HG02623 (cell line): ENCODE measurements at regions not wholly inside any gene's neighbourhood (a gene's known extent, or its start where the extent isn't known, plus 50 kb on each side); places are given as distances from the start of the nearest gene placed in this dataset.
"Not testable (repeated sequence)": the region's sequence is repeated elsewhere in the genome, so short reads cannot be mapped to it uniquely, and the experiment has no call there.

Experiments used
- ATAC-seq: cut with Tn5 transposase; IDR thresholded peaks from one replicate; pipeline ENCODE4 v1.9.1; 2021; ENCODE audit warnings: moderate library complexity; ENCODE audit not compliant: unreplicated experiment

DNA sequence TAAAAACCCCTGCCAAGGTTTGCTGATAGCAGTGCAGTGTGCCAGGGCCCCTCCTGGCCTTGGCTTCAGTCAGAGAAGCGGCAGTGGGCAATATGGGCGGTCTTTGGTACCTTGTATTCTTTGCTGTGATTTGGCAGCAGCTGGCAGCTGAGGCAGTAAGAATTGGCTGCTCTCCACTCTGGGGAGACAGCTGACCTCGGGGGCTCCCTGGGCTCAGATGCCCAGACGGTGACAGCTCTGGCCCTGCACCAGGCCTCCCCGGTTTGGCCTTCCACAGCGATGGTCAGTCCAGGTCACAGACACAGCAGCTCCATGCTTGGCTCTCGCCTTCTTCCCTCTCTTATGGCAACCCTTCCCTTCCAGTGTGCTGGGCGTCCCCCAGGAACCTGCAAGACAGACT is 330.9 kb downstream of the BCOR start:
- ATAC-seq: no peak

- ATAC-seq: no peak
These were observed 330.3 kb downstream of the BCOR start for GRCh38 chrX:39767446-39767845.

DNA sequence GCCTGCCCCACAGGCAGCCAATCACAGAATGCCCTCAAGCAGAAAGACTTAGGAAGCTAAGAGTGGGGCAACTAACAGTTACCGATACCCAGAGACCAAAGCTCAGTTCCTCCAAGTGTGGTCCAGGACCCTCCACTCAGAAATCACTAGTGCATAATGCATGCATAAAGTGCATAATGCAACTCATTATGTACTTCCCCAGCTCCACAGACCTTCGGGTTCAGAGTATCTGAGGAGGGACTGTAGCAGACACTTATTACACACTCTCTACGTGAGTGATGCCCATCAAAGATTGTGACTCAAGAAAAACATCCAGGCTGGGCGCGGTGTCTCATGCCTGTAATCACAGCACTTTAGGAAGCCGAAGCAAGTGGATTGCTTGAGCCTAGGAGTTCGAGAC is 328.0 kb downstream of the BCOR start:
- no peak for ATAC-seq

DNA sequence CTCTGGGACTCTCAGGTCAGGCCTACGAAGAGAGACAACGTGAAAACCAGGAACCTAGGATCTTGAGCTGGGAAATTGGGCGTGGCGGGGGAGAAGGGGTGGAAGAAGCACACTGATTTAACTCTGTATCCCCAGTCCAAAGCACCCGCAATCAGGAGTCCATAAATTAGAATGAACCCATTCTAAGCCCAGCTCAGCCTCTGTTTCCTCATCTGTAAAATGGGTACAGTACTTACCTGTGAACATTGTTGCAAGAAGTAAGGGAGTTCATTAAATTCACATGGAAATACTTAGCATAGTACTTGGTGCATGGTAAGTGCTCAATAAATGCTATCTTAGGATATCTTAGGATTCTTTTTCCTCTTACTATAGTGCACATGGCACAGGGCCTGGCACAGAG is 326.7 kb downstream of the BCOR start:
- ATAC-seq: no peak

GRCh38 chrX:39772057-39772832 is 325.5 kb downstream of the BCOR start:
- ATAC-seq: no peak

GRCh38 chrX:39773150-39773549 is 324.6 kb downstream of the BCOR start:
- no peak for ATAC-seq

GRCh38 chrX:39773923-39774773 is 323.6 kb downstream of the BCOR start:
- ATAC-seq: no peak

DNA sequence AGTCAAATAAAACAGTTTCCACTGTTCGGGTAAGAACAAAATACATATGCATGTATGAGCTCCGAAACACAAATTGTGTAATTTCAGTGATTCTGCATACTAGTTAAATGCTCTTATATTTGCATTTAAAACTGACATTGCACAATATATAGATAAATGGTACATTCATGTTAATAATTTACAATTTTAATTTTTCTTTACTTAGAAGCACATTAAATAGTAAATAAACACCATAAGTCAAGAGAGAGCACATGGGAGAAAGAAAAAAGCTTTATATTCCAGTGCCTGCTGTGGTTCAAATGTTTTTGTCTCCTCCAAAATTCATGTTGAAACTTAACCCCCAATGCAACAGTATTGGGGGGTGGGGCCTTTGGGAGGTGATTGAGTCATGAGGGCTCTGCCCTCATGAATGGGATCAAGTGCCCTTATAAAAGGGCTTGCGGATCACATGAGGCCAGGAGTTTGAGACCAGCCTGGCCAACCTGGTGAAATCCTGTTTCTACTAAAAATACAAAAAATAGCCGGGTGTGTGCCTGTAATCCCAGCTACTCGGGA is 322.9 kb downstream of the BCOR start:
- no peak for ATAC-seq

DNA sequence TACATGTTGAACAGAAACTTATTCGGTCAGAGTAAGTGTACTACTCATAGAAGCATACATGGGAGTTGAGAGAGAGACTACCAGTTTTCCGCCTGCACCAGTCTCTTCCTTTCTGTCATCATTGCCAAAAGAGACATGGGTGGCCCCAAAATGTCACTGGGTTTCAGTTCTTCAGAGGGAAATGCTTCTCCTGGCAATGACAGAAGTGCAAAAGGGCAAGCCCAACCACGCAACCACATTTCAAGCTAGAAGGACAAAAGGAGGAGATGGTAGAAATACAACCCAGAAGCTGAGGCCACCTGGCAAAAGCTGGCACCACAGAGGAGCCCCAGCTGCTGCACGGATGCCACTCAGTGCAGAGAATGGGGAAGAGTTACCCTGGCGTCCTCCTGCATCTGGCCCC is 320.1 kb downstream of the BCOR start:
- no peak for ATAC-seq

GRCh38 chrX:39779952-39780783 is 317.6 kb downstream of the BCOR start:
- no peak for ATAC-seq

GRCh38 chrX:39782276-39782675 is 315.5 kb downstream of the BCOR start:
- ATAC-seq: no peak

DNA sequence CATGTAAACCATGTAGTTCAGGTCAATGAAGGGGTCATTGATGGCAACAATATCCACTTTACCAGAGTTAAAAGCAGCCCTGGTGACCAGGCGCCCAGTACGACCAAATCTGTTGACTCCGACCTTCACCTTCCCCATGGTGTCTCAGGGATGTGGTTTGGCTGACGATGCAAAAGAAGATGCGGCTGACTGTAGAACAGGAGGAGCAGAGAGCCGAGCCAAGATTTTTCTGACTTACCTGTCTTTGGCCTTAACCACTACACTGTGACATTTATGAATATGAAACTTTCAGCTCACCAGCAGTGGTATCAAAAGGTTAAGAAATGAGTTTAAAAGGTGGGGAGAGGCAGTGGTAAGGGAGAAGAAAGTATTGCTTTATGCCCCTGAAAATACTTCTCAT is 309.8 kb downstream of the BCOR start:
- no peak for ATAC-seq

- no peak for ATAC-seq
These were observed 309.2 kb downstream of the BCOR start for GRCh38 chrX:39788521-39788920.

GRCh38 chrX:39791691-39792090 is 306.1 kb downstream of the BCOR start:
- ATAC-seq: no peak

- no peak for ATAC-seq
These were observed 302.2 kb downstream of the BCOR start for GRCh38 chrX:39795605-39796004.

- no peak for ATAC-seq
These were observed 300.9 kb downstream of the BCOR start for GRCh38 chrX:39796856-39797255.

DNA sequence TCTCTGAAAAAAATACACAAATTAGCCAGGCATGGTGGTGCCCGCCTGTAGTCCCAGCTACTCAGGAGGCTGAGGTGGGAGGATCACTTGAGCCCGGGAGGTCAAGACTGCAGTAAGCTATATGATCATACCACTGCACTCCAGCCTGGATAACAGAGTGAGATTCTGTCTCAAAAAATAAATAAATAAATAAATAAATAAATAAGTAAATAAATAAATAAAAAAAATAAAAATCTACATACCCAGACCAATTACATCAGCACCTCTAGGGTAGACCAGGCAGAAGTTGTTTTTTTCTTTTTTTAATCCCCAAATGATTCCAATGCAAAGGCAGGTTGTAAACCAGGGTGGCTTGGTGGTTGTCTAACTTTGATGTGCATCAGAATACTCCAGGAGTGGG is 299.3 kb downstream of the BCOR start:
- ATAC-seq: not testable (repeated sequence)

DNA sequence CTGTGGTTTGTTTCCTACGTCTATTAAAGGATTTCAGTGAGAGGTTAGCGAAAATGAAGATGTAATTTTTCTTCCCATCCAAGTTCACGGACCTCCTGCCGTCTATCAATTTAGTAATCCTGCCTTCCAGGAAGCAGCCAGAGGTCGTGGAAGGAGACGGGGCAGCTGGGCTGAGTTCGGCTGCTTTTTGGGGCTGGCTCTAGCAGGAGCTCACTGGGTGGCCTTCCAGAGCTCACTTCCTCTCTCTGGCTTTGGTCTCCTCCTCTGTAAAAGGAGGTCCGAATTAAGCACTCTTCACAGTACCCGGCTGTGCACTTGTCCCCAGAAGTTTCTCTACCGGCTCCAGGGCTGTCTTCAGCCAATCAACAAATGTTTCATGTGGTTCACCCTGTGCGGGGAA is 295.4 kb downstream of the BCOR start:
- ATAC-seq: no peak

GRCh38 chrX:39802908-39803307 is 294.9 kb downstream of the BCOR start:
- ATAC-seq: no peak

- ATAC-seq: no peak
These were observed 292.7 kb downstream of the BCOR start for GRCh38 chrX:39805022-39805421.

DNA sequence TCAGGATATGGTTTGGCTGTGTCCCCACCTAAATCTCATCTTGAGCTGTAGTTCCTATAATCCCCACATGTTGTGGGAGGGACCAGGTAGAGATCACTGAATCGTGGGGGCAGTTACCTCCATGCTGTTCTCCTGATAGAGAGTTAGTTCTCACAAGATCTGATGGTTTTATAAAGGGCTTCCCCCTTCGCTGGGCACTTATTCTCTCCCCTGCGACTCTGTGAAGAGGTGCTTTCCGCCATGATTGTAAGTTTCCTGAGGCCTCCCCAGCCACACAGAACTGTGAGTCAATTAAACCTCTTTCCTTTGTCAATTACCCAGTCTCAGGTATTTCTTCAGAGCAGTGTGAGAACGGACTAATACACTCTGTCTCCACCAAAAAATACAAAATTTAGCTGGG is 291.9 kb downstream of the BCOR start:
- no peak for ATAC-seq
